ENCODE measurements at regions not wholly inside any gene's neighbourhood (a gene's known extent, or its start where the extent isn't known, plus 50 kb on each side); places are given as distances from the start of the nearest gene placed in this dataset.

DNA sequence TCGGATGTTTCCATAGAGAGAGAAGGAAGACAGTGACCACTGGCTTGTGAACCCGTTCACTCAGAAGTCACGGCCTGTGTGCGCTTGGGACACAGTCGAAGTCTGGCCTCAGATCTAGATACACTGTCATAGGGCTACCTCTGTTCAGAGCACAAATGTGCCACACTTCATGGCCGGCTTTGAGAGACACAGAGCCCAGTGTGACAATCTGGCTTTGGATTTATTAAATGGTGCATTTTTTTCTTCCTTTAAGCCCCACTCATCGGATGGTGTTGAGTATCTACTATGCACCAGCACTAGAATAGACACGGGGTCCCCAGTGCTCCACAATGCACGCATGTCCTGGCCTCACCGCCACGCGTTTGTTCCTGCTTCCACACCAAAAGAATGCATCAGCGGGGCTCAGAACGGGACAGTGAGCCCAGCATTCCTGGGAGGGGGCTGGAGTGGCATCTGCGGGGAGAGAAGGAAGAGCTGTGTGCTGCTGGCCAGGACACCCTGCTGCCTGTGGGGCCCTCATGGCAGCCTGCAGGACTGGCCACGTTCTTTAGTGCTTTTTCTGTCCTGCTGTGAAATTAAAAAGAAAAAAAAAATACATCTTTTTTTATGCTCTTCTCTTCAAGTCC lies 738.9 kb upstream of the SALL3 start:
- Histone ChIP-seq H3K36me3 (ENCODE audit: control insufficient read depth in 1 of 2, insufficient read depth in 2 of 2, low read length in 2 of 2) (no peaks in the 10 kb centered on the region), H3K9me3 (ENCODE audit: control insufficient read depth in 1 of 2, low read length in 2 of 2) (no peaks in the 10 kb centered on the region), H3K4me3 (ENCODE audit: low read depth in 1 of 2, low read length in 2 of 2) (no peak overlapping the region), H3K27me3 (ENCODE audit: low read depth, low read length) (peaks cover 5% of the 10 kb centered on the region), H3K27ac (ENCODE audit: low read length) (no peak overlapping the region), H3K4me1 (ENCODE audit: control insufficient read depth in 1 of 2, insufficient read depth in 2 of 2, low read length in 2 of 2) (peaks cover 0 to 9% of the 10 kb centered on the region in 2 donors)

GRCh38 chr18:78241535-78242253 lies 737.9 kb upstream of the SALL3 start:
- no peaks in the 10 kb centered on the region for H3K36me3 ChIP-seq (ENCODE audit: control insufficient read depth in 1 of 2, insufficient read depth in 2 of 2, low read length in 2 of 2)
- no peak overlapping the region for H3K27ac ChIP-seq (ENCODE audit: low read length)
- H3K27me3 ChIP-seq (ENCODE audit: low read depth, low read length) = peaks cover 5% of the 10 kb centered on the region
- peaks cover 0 to 9% of the 10 kb centered on the region in 2 donors for H3K4me1 ChIP-seq (ENCODE audit: control insufficient read depth in 1 of 2, insufficient read depth in 2 of 2, low read length in 2 of 2)
- H3K4me3 ChIP-seq (ENCODE audit: low read depth in 1 of 2, low read length in 2 of 2) = no peak overlapping the region
- H3K9me3 ChIP-seq (ENCODE audit: control insufficient read depth in 1 of 2, low read length in 2 of 2) = no peaks in the 10 kb centered on the region

- Histone ChIP-seq H3K36me3 (ENCODE audit: control insufficient read depth in 1 of 2, insufficient read depth in 2 of 2, low read length in 2 of 2) (no peaks in the 10 kb centered on the region), H3K27ac (ENCODE audit: low read length) (no peak overlapping the region), H3K4me3 (ENCODE audit: low read depth in 1 of 2, low read length in 2 of 2) (no peak overlapping the region), H3K27me3 (ENCODE audit: low read depth, low read length) (peaks cover 5% of the 10 kb centered on the region), H3K4me1 (ENCODE audit: control insufficient read depth in 1 of 2, insufficient read depth in 2 of 2, low read length in 2 of 2) (peaks cover 0 to 9% of the 10 kb centered on the region in 2 donors), H3K9me3 (ENCODE audit: control insufficient read depth in 1 of 2, low read length in 2 of 2) (no peaks in the 10 kb centered on the region)
These were observed 737.4 kb upstream of the SALL3 start for GRCh38 chr18:78242254-78242643.

DNA sequence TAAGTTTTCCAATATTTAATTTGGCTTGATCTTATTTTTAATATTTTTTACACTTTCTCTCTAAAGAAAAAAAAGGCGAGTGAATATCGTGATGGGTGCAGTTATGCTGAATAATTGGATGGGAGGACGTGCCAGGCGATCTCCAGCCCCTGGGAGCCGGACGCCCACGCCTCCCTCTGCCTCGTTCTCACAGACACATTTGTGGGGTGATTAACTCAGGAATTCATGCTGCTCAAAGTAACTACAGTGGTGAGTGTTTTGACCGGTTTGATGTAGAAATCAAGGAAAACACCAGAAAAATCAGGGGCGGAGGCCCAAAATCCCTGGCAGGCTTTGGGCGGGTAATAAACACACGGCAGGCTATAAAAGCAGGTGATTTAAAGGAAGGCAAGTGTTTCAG lies 736.8 kb upstream of the SALL3 start:
- H3K36me3 ChIP-seq (ENCODE audit: control insufficient read depth in 1 of 2, insufficient read depth in 2 of 2, low read length in 2 of 2) = no peaks in the 10 kb centered on the region
- peaks cover 5% of the 10 kb centered on the region for H3K27me3 ChIP-seq (ENCODE audit: low read depth, low read length)
- H3K4me3 ChIP-seq (ENCODE audit: low read depth in 1 of 2, low read length in 2 of 2) = no peak overlapping the region
- no peaks in the 10 kb centered on the region for H3K9me3 ChIP-seq (ENCODE audit: control insufficient read depth in 1 of 2, low read length in 2 of 2)
- no peak overlapping the region for H3K27ac ChIP-seq (ENCODE audit: low read length)
- H3K4me1 ChIP-seq (ENCODE audit: control insufficient read depth in 1 of 2, insufficient read depth in 2 of 2, low read length in 2 of 2) = peaks cover 0 to 9% of the 10 kb centered on the region in 2 donors

DNA sequence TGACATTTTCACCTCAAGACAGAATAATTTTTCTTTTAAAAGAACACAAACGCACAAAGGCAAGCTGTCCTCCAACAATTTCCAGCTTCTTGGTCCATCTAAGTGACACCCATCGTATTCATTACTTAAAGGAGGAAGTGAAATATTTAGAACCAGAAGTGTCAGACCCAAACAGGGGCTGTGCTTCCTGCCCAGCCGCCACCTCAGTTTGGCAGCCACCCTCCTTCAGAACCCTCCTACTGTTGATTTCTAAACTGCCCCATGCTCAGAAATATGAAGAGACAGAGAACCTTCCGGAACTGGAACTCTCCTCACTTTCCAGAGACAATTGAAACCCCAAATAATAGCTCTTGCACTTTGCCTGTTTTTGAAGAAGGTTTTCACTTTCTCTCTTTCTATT lies 734.8 kb upstream of the SALL3 start:
- no peak overlapping the region for H3K27ac ChIP-seq (ENCODE audit: low read length)

GRCh38 chr18:78245451-78245850 lies 734.2 kb upstream of the SALL3 start:
- Histone ChIP-seq H3K27me3 (ENCODE audit: low read depth, low read length) (no peaks in the 10 kb centered on the region), H3K4me1 (ENCODE audit: control insufficient read depth in 1 of 2, insufficient read depth in 2 of 2, low read length in 2 of 2) (peaks cover 0 to 9% of the 10 kb centered on the region in 2 donors), H3K27ac (ENCODE audit: low read length) (no peak overlapping the region), H3K9me3 (ENCODE audit: control insufficient read depth in 1 of 2, low read length in 2 of 2) (no peaks in the 10 kb centered on the region), H3K4me3 (ENCODE audit: low read depth in 1 of 2, low read length in 2 of 2) (no peak overlapping the region), H3K36me3 (ENCODE audit: control insufficient read depth in 1 of 2, insufficient read depth in 2 of 2, low read length in 2 of 2) (no peaks in the 10 kb centered on the region)

More for the DNA sequence above, 734.8 kb upstream of the SALL3 start:
- peaks cover 0 to 9% of the 10 kb centered on the region in 2 donors for H3K4me1 ChIP-seq (ENCODE audit: control insufficient read depth in 1 of 2, insufficient read depth in 2 of 2, low read length in 2 of 2)
- no peak overlapping the region for H3K4me3 ChIP-seq (ENCODE audit: low read depth in 1 of 2, low read length in 2 of 2)
- no peaks in the 10 kb centered on the region for H3K9me3 ChIP-seq (ENCODE audit: control insufficient read depth in 1 of 2, low read length in 2 of 2)
- no peaks in the 10 kb centered on the region for H3K27me3 ChIP-seq (ENCODE audit: low read depth, low read length)
- H3K36me3 ChIP-seq (ENCODE audit: control insufficient read depth in 1 of 2, insufficient read depth in 2 of 2, low read length in 2 of 2) = no peaks in the 10 kb centered on the region

GRCh38 chr18:78246050-78246449 lies 733.6 kb upstream of the SALL3 start:
- no peaks in the 10 kb centered on the region for H3K36me3 ChIP-seq (ENCODE audit: control insufficient read depth in 1 of 2, insufficient read depth in 2 of 2, low read length in 2 of 2)
- no peak overlapping the region for H3K4me3 ChIP-seq (ENCODE audit: low read depth in 1 of 2, low read length in 2 of 2)
- no peaks in the 10 kb centered on the region for H3K27me3 ChIP-seq (ENCODE audit: low read depth, low read length)
- H3K4me1 ChIP-seq (ENCODE audit: control insufficient read depth in 1 of 2, insufficient read depth in 2 of 2, low read length in 2 of 2) = peaks cover 0 to 9% of the 10 kb centered on the region in 2 donors
- no peak overlapping the region for H3K27ac ChIP-seq (ENCODE audit: low read length)
- H3K9me3 ChIP-seq (ENCODE audit: control insufficient read depth in 1 of 2, low read length in 2 of 2) = no peaks in the 10 kb centered on the region

- Histone ChIP-seq H3K4me3 (ENCODE audit: low read depth in 1 of 2, low read length in 2 of 2) (no peak overlapping the region), H3K4me1 (ENCODE audit: control insufficient read depth in 1 of 2, insufficient read depth in 2 of 2, low read length in 2 of 2) (peaks cover 0 to 4% of the 10 kb centered on the region in 2 donors), H3K9me3 (ENCODE audit: control insufficient read depth in 1 of 2, low read length in 2 of 2) (no peaks in the 10 kb centered on the region), H3K27ac (ENCODE audit: low read length) (no peak overlapping the region), H3K27me3 (ENCODE audit: low read depth, low read length) (no peaks in the 10 kb centered on the region), H3K36me3 (ENCODE audit: control insufficient read depth in 1 of 2, insufficient read depth in 2 of 2, low read length in 2 of 2) (no peaks in the 10 kb centered on the region)
These were observed 733.0 kb upstream of the SALL3 start for GRCh38 chr18:78246588-78246987.

- no peaks in the 10 kb centered on the region for H3K27me3 ChIP-seq (ENCODE audit: low read depth, low read length)
- H3K9me3 ChIP-seq (ENCODE audit: control insufficient read depth in 1 of 2, low read length in 2 of 2) = no peaks in the 10 kb centered on the region
These were observed 731.9 kb upstream of the SALL3 start for GRCh38 chr18:78247615-78248289.

DNA sequence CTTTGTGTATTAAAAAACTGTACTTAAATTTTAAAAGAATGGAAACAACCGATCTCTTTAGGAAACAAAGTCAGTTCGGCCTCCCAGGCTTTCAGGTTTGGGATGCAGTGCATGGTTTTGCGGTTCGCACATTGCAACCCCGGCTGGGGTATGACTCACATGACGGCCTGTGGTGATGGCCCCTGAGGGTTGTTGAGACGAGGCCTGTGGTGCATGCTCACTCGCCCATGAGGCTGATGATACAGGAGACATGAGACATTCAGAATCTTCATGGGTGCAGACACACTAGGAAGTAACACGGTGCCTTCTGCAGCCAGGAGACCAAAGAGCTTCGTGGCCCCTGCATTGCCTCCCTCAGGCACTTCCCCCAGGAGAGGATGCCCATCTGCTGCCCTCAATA lies 724.6 kb upstream of the SALL3 start:
- no peaks in the 10 kb centered on the region for H3K36me3 ChIP-seq (ENCODE audit: control insufficient read depth in 1 of 2, insufficient read depth in 2 of 2, low read length in 2 of 2)
- no peaks in the 10 kb centered on the region for H3K27me3 ChIP-seq (ENCODE audit: low read depth, low read length)
- no peaks in the 10 kb centered on the region for H3K9me3 ChIP-seq (ENCODE audit: control insufficient read depth in 1 of 2, low read length in 2 of 2)
- no peak overlapping the region for H3K27ac ChIP-seq (ENCODE audit: low read length)
- H3K4me3 ChIP-seq (ENCODE audit: low read depth in 1 of 2, low read length in 2 of 2) = no peak overlapping the region
- H3K4me1 ChIP-seq (ENCODE audit: control insufficient read depth in 1 of 2, insufficient read depth in 2 of 2, low read length in 2 of 2) = no peaks in the 10 kb centered on the region

More at GRCh38 chr18:78247615-78248289, 731.9 kb upstream of the SALL3 start:
- Histone ChIP-seq H3K36me3 (ENCODE audit: control insufficient read depth in 1 of 2, insufficient read depth in 2 of 2, low read length in 2 of 2) (no peaks in the 10 kb centered on the region), H3K27ac (ENCODE audit: low read length) (no peak overlapping the region), H3K4me3 (ENCODE audit: low read depth in 1 of 2, low read length in 2 of 2) (no peak overlapping the region), H3K4me1 (ENCODE audit: control insufficient read depth in 1 of 2, insufficient read depth in 2 of 2, low read length in 2 of 2) (no peaks in the 10 kb centered on the region)

- Histone ChIP-seq H3K36me3 (ENCODE audit: control insufficient read depth in 1 of 2, insufficient read depth in 2 of 2, low read length in 2 of 2) (no peaks in the 10 kb centered on the region), H3K4me1 (ENCODE audit: control insufficient read depth in 1 of 2, insufficient read depth in 2 of 2, low read length in 2 of 2) (no peaks in the 10 kb centered on the region)
These were observed 711.2 kb upstream of the SALL3 start for GRCh38 chr18:78268226-78268988.

More at GRCh38 chr18:78268226-78268988, 711.2 kb upstream of the SALL3 start:
- Histone ChIP-seq H3K9me3 (ENCODE audit: control insufficient read depth in 1 of 2, low read length in 2 of 2) (no peaks in the 10 kb centered on the region), H3K27ac (ENCODE audit: low read length) (no peak overlapping the region), H3K4me3 (ENCODE audit: low read depth in 1 of 2, low read length in 2 of 2) (no peak overlapping the region), H3K27me3 (ENCODE audit: low read depth, low read length) (no peaks in the 10 kb centered on the region)
